Smooth muscle cell (in vitro differentiated cells): ENCODE measurements at regions not wholly inside any gene's neighbourhood (a gene's known extent, or its start where the extent isn't known, plus 50 kb on each side); places are given as distances from the start of the nearest gene placed in this dataset.
A peak's percentile ranks its signal among the peaks of the same experiment; 100 is the strongest.

Experiments
- DNase-seq: peaks from one replicate; lab custom pipeline; 2025; ENCODE audit not compliant: unreplicated experiment; lab: John Stamatoyannopoulos, UW
- H2AFZ ChIP-seq: fragments of 200-600 bp; sonication (generic); 2 replicates; pipeline ENCODE4 v1.6.0; 2016; ENCODE audit warnings: antibody characterized with exemption, low read depth, mild to moderate bottlenecking
- H3F3A ChIP-seq: fragments of 200-600 bp; sonication (generic); 2 replicates; pipeline ENCODE4 v1.6.0; 2017; ENCODE audit warnings: antibody characterized with exemption, low read depth
- H3K27ac ChIP-seq: fragments of 200-600 bp; sonication (generic); 2 replicates; pipeline ENCODE4 v1.5.1; 2016; ENCODE audit warnings: low read depth, mild to moderate bottlenecking
- H3K27me3 ChIP-seq: fragments of 200-600 bp; sonication (generic); 2 replicates; pipeline ENCODE4 v1.6.1; 2016; ENCODE audit warnings: low read depth, mild to moderate bottlenecking
- H3K36me3 ChIP-seq: fragments of 200-600 bp; sonication (generic); 2 replicates; pipeline ENCODE4 v1.5.1; 2016; ENCODE audit warnings: low read depth
- H3K4me1 ChIP-seq: fragments of 200-600 bp; sonication (generic); 2 replicates; pipeline ENCODE4 v1.5.1; 2016; ENCODE audit warnings: low read depth
- H3K4me2 ChIP-seq: fragments of 200-600 bp; sonication (generic); 2 replicates; pipeline ENCODE4 v1.6.0; 2016; ENCODE audit warnings: mild to moderate bottlenecking
- H3K4me3 ChIP-seq: fragments of 200-600 bp; sonication (generic); 2 replicates; pipeline ENCODE4 v1.5.1; 2016; ENCODE audit warnings: mild to moderate bottlenecking
- H3K79me2 ChIP-seq: fragments of 200-600 bp; sonication (generic); 2 replicates; pipeline ENCODE4 v1.6.0; 2016; ENCODE audit warnings: low read depth, mild to moderate bottlenecking
- H3K9ac ChIP-seq: fragments of 200-600 bp; sonication (generic); 2 replicates; pipeline ENCODE4 v1.6.0; 2016; ENCODE audit warnings: low read depth
- H3K9me3 ChIP-seq: fragments of 200-600 bp; sonication (generic); replicated peaks from 2 replicates; pipeline ENCODE4 v1.5.1; 2016; ENCODE audit warnings: low read depth
- H4K20me1 ChIP-seq: fragments of 200-600 bp; sonication (generic); 2 replicates; pipeline ENCODE4 v1.6.0; 2016; ENCODE audit warnings: low read depth
- CTCF ChIP-seq: fragments of 200-600 bp; sonication (generic); IDR thresholded peaks from 2 replicates; pipeline ENCODE4 v1.5.1; 2017; ENCODE audit warnings: borderline replicate concordance, mild to moderate bottlenecking, antibody characterized with exemption; ENCODE audit not compliant: insufficient read depth, poor library complexity, severe bottlenecking
- WGBS: methylation state at CpG from one replicate; pipeline ENCODE4 v1.1.7; 2016; ENCODE audit warnings: low lambda C conversion rate; 5-methylcytosine and 5-hydroxymethylcytosine counted together

- 90% methylated on average over 2 of the region's 2 CpGs for WGBS
- Histone ChIP-seq H3K9ac (no peak overlapping the region), H3K4me1 (no peaks in the 10 kb centered on the region), H3K9me3 (no peaks in the 10 kb centered on the region), H3K27me3 (no peaks in the 10 kb centered on the region), H4K20me1 (no peaks in the 10 kb centered on the region), H3K36me3 (no peaks in the 10 kb centered on the region), H3F3A (no peaks in the 10 kb centered on the region), H2AFZ (no peak overlapping the region), H3K4me3 (no peak overlapping the region), H3K27ac (no peak overlapping the region), H3K4me2 (no peak overlapping the region), H3K79me2 (no peaks in the 10 kb centered on the region)
- TF ChIP-seq CTCF, result no peak
- DNase-seq, result no peak
These were observed 699.1 kb upstream of the AMOT start for GRCh38 chrX:113539599-113540356.

- Histone ChIP-seq H3K36me3 (no peaks in the 10 kb centered on the region), H3K4me1 (no peaks in the 10 kb centered on the region), H3K4me3 (no peak overlapping the region), H4K20me1 (no peaks in the 10 kb centered on the region), H3K9ac (no peak overlapping the region), H3K79me2 (no peaks in the 10 kb centered on the region), H3F3A (no peaks in the 10 kb centered on the region), H3K4me2 (no peak overlapping the region), H3K27ac (no peak overlapping the region), H3K9me3 (no peaks in the 10 kb centered on the region), H2AFZ (no peak overlapping the region), H3K27me3 (no peaks in the 10 kb centered on the region)
- TF ChIP-seq CTCF, result no peak
- DNase-seq, result no peak
- 90% methylated on average over 6 of the region's 6 CpGs for WGBS
These were observed 688.9 kb upstream of the AMOT start for GRCh38 chrX:113529426-113530013.

- H3K9ac ChIP-seq, result no peak overlapping the region
- 82% methylated on average over 3 of the region's 3 CpGs for WGBS
- no peak overlapping the region for H3K4me3 ChIP-seq
- TF ChIP-seq CTCF, result no peak
- H3F3A ChIP-seq, result no peaks in the 10 kb centered on the region
- no peaks in the 10 kb centered on the region for H4K20me1 ChIP-seq
- no peaks in the 10 kb centered on the region for H3K4me1 ChIP-seq
- H3K27ac ChIP-seq, result no peak overlapping the region
- no peak overlapping the region for H3K4me2 ChIP-seq
- H3K9me3 ChIP-seq, result no peaks in the 10 kb centered on the region
- H2AFZ ChIP-seq, result no peak overlapping the region
- H3K27me3 ChIP-seq, result no peaks in the 10 kb centered on the region
- H3K36me3 ChIP-seq, result no peaks in the 10 kb centered on the region
- DNase-seq, result no peak
- no peaks in the 10 kb centered on the region for H3K79me2 ChIP-seq
These were observed 682.2 kb upstream of the AMOT start for GRCh38 chrX:113522814-113523213.

GRCh38 chrX:113514906-113515305 is 674.3 kb upstream of the AMOT start:
- H3F3A ChIP-seq, result no peaks in the 10 kb centered on the region
- WGBS, result 42% methylated on average over 2 of the region's 2 CpGs
- H3K4me1 ChIP-seq, result peaks cover 4% of the 10 kb centered on the region
- H3K4me2 ChIP-seq, result no peak overlapping the region
- no peak overlapping the region for H3K27ac ChIP-seq
- no peaks in the 10 kb centered on the region for H3K36me3 ChIP-seq
- H3K4me3 ChIP-seq, result no peak overlapping the region
- no peaks in the 10 kb centered on the region for H3K9me3 ChIP-seq
- no peaks in the 10 kb centered on the region for H3K79me2 ChIP-seq
- no peaks in the 10 kb centered on the region for H3K27me3 ChIP-seq
- H2AFZ ChIP-seq, result peak overlapping the region; percentile 64
- no peak for DNase-seq
- H3K9ac ChIP-seq, result no peak overlapping the region
- no peaks in the 10 kb centered on the region for H4K20me1 ChIP-seq
- no peak for TF ChIP-seq CTCF
